Gastrocnemius medialis (tissue), 4 donors: ENCODE measurements at regions not wholly inside any gene's neighbourhood (a gene's known extent, or its start where the extent isn't known, plus 50 kb on each side); places are given as distances from the start of the nearest gene placed in this dataset.

ENCODE experiments used
- CTCF ChIP-seq, 5 experiments: fragments of 450-650 bp in 3 of 5; fragments of 200-600 bp in 2 of 5; sonication (generic) in 2 of 5; IDR thresholded peaks in 4 of 5; conservative IDR thresholded peaks in 1 of 5; 1 replicate in 4 of 5; 2 replicates in 1 of 5; pipeline ENCODE4 v1.5.1; 2016 to 2019; ENCODE audit warnings: antibody characterized with exemption in 5 of 5, mild to moderate bottlenecking in 3 of 5, moderate library complexity in 3 of 5
- POLR2A ChIP-seq, 2 donors: fragments of 450-650 bp; IDR thresholded peaks; one replicate each; pipeline ENCODE4 v1.6.1; 2017; ENCODE audit warnings: antibody characterized with exemption in 2 of 2, mild to moderate bottlenecking in 2 of 2, moderate library complexity in 2 of 2

- TF ChIP-seq CTCF (IDR thresholded peaks at IDR 0.05 in 4 of 5, conservative IDR thresholded peaks at IDR 0.05 in 1 of 5) (no peak), POLR2A (IDR thresholded peaks at IDR 0.05) (no peak)
These were observed 216.9 kb downstream of the CTTN start for GRCh38 chr11:70615036-70615875.
